ENCODE measurements at regions not wholly inside any gene's neighbourhood (a gene's known extent, or its start where the extent isn't known, plus 50 kb on each side); places are given as distances from the start of the nearest gene placed in this dataset.

DNA sequence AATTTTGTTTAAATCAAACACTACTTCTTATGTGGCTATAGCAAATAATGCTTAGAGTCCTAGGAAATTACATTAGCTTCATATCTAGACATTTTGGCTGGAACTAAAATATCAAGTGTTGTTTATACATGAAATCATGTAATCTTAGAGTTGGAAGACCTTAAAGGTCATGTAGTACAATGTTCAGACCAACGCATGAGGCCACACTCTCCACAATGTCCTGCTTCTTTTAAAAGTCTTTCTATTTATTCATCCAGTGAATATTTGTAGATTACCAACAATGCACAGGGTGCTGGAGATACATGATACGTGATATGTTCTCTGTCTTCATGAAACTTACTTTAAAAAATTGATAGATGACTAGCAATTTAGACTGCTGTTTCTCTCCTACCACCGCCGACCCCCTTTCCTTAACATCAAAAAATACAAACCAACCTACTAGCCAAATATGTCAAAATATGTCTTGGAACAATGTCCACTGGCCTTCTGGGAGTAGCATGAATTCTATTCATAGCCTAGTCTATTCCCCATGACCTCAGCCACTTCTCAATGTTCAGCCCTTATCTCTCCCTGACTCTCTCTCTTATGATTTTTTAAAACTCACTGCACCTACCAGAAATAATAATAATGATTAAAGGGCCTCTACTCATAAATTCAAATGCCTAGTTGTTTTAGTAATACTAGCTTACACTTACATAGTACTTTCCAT lies 59.5 kb upstream of the CAV2 start:
- no peak for TF ChIP-seq TARDBP (IDR thresholded peaks at IDR 0.05)
- TF ChIP-seq COPS2 (conservative IDR thresholded peaks at IDR 0.05), result no peak
- TF ChIP-seq ZNF512 (tag; IDR thresholded peaks at IDR 0.05), result no peak
- TF ChIP-seq, protein P1, sequence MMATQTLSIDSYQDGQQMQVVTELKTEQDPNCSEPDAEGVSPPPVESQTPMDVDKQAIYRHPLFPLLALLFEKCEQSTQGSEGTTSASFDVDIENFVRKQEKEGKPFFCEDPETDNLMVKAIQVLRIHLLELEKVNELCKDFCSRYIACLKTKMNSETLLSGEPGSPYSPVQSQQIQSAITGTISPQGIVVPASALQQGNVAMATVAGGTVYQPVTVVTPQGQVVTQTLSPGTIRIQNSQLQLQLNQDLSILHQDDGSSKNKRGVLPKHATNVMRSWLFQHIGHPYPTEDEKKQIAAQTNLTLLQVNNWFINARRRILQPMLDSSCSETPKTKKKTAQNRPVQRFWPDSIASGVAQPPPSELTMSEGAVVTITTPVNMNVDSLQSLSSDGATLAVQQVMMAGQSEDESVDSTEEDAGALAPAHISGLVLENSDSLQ (IDR thresholded peaks at IDR 0.05), result no peak
- TF ChIP-seq JUNB (CRISPR knock-in tag; conservative IDR thresholded peaks at IDR 0.05), result no peak
- TF ChIP-seq, protein P2, sequence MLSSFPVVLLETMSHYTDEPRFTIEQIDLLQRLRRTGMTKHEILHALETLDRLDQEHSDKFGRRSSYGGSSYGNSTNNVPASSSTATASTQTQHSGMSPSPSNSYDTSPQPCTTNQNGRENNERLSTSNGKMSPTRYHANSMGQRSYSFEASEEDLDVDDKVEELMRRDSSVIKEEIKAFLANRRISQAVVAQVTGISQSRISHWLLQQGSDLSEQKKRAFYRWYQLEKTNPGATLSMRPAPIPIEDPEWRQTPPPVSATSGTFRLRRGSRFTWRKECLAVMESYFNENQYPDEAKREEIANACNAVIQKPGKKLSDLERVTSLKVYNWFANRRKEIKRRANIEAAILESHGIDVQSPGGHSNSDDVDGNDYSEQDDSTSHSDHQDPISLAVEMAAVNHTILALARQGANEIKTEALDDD (IDR thresholded peaks at IDR 0.05), result no peak
- TF ChIP-seq, protein P3, sequence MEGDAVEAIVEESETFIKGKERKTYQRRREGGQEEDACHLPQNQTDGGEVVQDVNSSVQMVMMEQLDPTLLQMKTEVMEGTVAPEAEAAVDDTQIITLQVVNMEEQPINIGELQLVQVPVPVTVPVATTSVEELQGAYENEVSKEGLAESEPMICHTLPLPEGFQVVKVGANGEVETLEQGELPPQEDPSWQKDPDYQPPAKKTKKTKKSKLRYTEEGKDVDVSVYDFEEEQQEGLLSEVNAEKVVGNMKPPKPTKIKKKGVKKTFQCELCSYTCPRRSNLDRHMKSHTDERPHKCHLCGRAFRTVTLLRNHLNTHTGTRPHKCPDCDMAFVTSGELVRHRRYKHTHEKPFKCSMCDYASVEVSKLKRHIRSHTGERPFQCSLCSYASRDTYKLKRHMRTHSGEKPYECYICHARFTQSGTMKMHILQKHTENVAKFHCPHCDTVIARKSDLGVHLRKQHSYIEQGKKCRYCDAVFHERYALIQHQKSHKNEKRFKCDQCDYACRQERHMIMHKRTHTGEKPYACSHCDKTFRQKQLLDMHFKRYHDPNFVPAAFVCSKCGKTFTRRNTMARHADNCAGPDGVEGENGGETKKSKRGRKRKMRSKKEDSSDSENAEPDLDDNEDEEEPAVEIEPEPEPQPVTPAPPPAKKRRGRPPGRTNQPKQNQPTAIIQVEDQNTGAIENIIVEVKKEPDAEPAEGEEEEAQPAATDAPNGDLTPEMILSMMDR (IDR thresholded peaks at IDR 0.05 in 2 of 3, conservative IDR thresholded peaks at IDR 0.05 in 1 of 3; ENCODE audit: insufficient read depth in 2 of 3, low read depth in 1 of 3, low read length in 3 of 3), result no peak

All from K562 (cell line).